GM23338 (cell line): ENCODE measurements at regions not wholly inside any gene's neighbourhood (a gene's known extent, or its start where the extent isn't known, plus 50 kb on each side); places are given as distances from the start of the nearest gene placed in this dataset.

Source experiments
- ATAC-seq: fragments of 200-7000 bp; cut with Tn5 transposase; 3 replicates; pipeline ENCODE4 v1.9.1; 2020
- DNase-seq: peaks from one replicate; pipeline ENCODE4 v3.0.0-alpha.2; 2015; ENCODE audit warnings: low spot score
- H2AFZ ChIP-seq: fragments of 200-600 bp; sonication (generic); 2 replicates; pipeline ENCODE4 v1.8.0; 2016; ENCODE audit warnings: antibody characterized with exemption, mild to moderate bottlenecking, moderate library complexity
- H3F3A ChIP-seq: fragments of 200-600 bp; sonication (generic); replicated peaks from 2 replicates; pipeline ENCODE4 v1.8.0; 2017; ENCODE audit warnings: antibody characterized with exemption, mixed run types, low read depth
- H3K27ac ChIP-seq: fragments of 200-600 bp; sonication (generic); 2 replicates; pipeline ENCODE4 v1.6.1; 2016; ENCODE audit warnings: low read depth
- H3K27me3 ChIP-seq: fragments of 200-600 bp; sonication (generic); 2 replicates; pipeline ENCODE4 v1.8.0; 2016; ENCODE audit warnings: mild to moderate bottlenecking, mixed run types, moderate library complexity; ENCODE audit not compliant: insufficient read depth
- H3K36me3 ChIP-seq: fragments of 200-600 bp; sonication (generic); 2 replicates; pipeline ENCODE4 v1.8.0; 2016; ENCODE audit warnings: mild to moderate bottlenecking; ENCODE audit not compliant: insufficient read depth
- H3K4me1 ChIP-seq: fragments of 200-600 bp; sonication (generic); 2 replicates; pipeline ENCODE4 v1.8.0; 2016; ENCODE audit warnings: mild to moderate bottlenecking, moderate library complexity; ENCODE audit not compliant: insufficient read depth
- H3K4me2 ChIP-seq: fragments of 200-600 bp; sonication (generic); 2 replicates; pipeline ENCODE4 v1.7.1; 2017; ENCODE audit warnings: mixed run types
- H3K4me3 ChIP-seq: fragments of 200-600 bp; sonication (generic); 2 replicates; pipeline ENCODE4 v1.6.1; 2016; ENCODE audit warnings: mixed run types
- H3K79me2 ChIP-seq: fragments of 200-600 bp; sonication (generic); replicated peaks from 2 replicates; pipeline ENCODE4 v1.8.0; 2017; ENCODE audit warnings: mild to moderate bottlenecking; ENCODE audit not compliant: insufficient read depth
- H3K9me2 ChIP-seq: fragments of 200-600 bp; sonication (generic); 2 replicates; pipeline ENCODE4 v1.8.0; 2017; ENCODE audit not compliant: insufficient read depth
- H4K20me1 ChIP-seq: fragments of 200-600 bp; sonication (generic); replicated peaks from 2 replicates; pipeline ENCODE4 v1.8.0; 2017; ENCODE audit warnings: mild to moderate bottlenecking; ENCODE audit not compliant: insufficient read depth
- H3K27ac Mint-ChIP-seq: 2 replicates; pipeline ENCODE4 v1.8.0; 2020; ENCODE audit warnings: inconsistent platforms, mild to moderate bottlenecking, moderate library complexity, mixed read lengths
- H3K27me3 Mint-ChIP-seq: 3 replicates; pipeline ENCODE4 v1.8.0; 2022; ENCODE audit warnings: low read depth, mild to moderate bottlenecking, moderate library complexity, mixed read lengths, inconsistent platforms; ENCODE audit not compliant: insufficient read depth, poor library complexity
- H3K36me3 Mint-ChIP-seq: 3 replicates; pipeline ENCODE4 v1.8.0; 2021; ENCODE audit warnings: low read depth, mild to moderate bottlenecking, inconsistent platforms, moderate library complexity, mixed read lengths
- H3K4me1 Mint-ChIP-seq: 3 replicates; pipeline ENCODE4 v1.8.0; 2020; ENCODE audit warnings: mild to moderate bottlenecking, inconsistent platforms, mixed read lengths
- H3K4me3 Mint-ChIP-seq: 3 replicates; pipeline ENCODE4 v1.8.0; 2021; ENCODE audit warnings: moderate library complexity, mild to moderate bottlenecking, inconsistent platforms, mixed read lengths
- H3K9me3 Mint-ChIP-seq: 3 replicates; pipeline ENCODE4 v1.8.0; 2020; ENCODE audit warnings: moderate library complexity, mild to moderate bottlenecking, inconsistent platforms, mixed read lengths
- CREB1 ChIP-seq: fragments of 250-450 bp; sonication (Bioruptor Pico); IDR thresholded peaks from 2 replicates; pipeline ENCODE4 v1.5.0; 2020; ENCODE audit warnings: low read depth, mild to moderate bottlenecking, moderate library complexity
- CTCF ChIP-seq, 2 experiments: fragments of 200-600 bp in 1 of 2; sonication (generic) in 1 of 2; conservative IDR thresholded peaks; 2 replicates each; pipeline versions ENCODE4 v1.5.1 to v1.6.1; 2016 to 2017; ENCODE audit warnings: antibody characterized with exemption in 2 of 2, low read depth in 2 of 2, mild to moderate bottlenecking in 2 of 2, moderate library complexity in 1 of 2
- ETS1 ChIP-seq: IDR thresholded peaks from 2 replicates; pipeline ENCODE4 v1.6.1; 2016; ENCODE audit warnings: antibody characterized with exemption
- EZH2 ChIP-seq: fragments of 200-600 bp; sonication (generic); IDR thresholded peaks from one replicate; pipeline ENCODE4 v1.8.0; 2017; ENCODE audit warnings: antibody characterized with exemption, mild to moderate bottlenecking, low read depth; ENCODE audit not compliant: unreplicated experiment
- EZH2phosphoT487 ChIP-seq: fragments of 200-600 bp; sonication (generic); IDR thresholded peaks from one replicate; pipeline ENCODE4 v1.8.1; 2018; ENCODE audit warnings: antibody characterized with exemption; ENCODE audit not compliant: unreplicated experiment
- JUNB ChIP-seq: IDR thresholded peaks from one replicate; pipeline ENCODE4 v1.6.1; 2016; ENCODE audit warnings: antibody characterized with exemption; ENCODE audit not compliant: unreplicated experiment
- NANOG ChIP-seq: IDR thresholded peaks from 2 replicates; pipeline ENCODE4 v1.6.1; 2016; ENCODE audit warnings: antibody characterized with exemption, borderline replicate concordance
- POLR2AphosphoS5 ChIP-seq: IDR thresholded peaks from 2 replicates; pipeline ENCODE4 v1.6.1; 2016; ENCODE audit warnings: antibody characterized with exemption, low read depth
- REST ChIP-seq: IDR thresholded peaks from one replicate; pipeline ENCODE4 v1.6.1; 2018; ENCODE audit warnings: antibody characterized with exemption; ENCODE audit not compliant: unreplicated experiment
- STAT1 ChIP-seq: IDR thresholded peaks from one replicate; pipeline ENCODE4 v1.6.1; 2016; ENCODE audit warnings: antibody characterized with exemption; ENCODE audit not compliant: unreplicated experiment
- ZNF114 ChIP-seq: fragments of 250-450 bp; sonication (Bioruptor Pico); IDR thresholded peaks from 2 replicates; pipeline ENCODE4 v1.5.0; 2020; ENCODE audit warnings: mild to moderate bottlenecking, moderate library complexity
- ZNF331 ChIP-seq: fragments of 250-450 bp; sonication (Bioruptor Pico); IDR thresholded peaks from 2 replicates; pipeline ENCODE4 v1.5.0; 2020; ENCODE audit warnings: low read depth, mild to moderate bottlenecking, moderate library complexity
- ZNF462 ChIP-seq: fragments of 250-450 bp; sonication (Bioruptor Pico); IDR thresholded peaks from 2 replicates; pipeline ENCODE4 v1.5.0; 2020; ENCODE audit warnings: mild to moderate bottlenecking, moderate library complexity

DNA sequence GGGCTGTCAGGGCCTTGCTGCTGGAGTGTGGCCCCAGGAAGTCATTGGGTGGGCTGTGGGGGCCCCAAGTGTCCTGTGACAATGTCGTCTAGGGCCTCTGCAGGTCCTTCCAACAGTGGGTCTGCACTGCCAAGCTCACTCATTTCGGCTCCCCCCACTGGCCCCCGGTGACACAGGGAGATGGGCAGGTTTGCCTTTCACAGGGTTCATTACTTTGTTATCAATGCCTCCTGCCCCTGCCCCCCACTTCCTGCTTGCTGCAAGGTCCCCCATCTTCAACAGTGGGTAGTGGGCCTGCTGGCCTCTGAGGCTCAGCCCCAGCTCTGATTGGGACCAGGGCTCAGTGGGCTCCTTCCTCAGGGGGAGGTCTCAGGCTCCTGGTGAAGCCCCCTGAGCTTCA lies 149.8 kb downstream of the URI1 start:
- Histone ChIP-seq H2AFZ (0 out of 2 replicates have a peak overlapping the region, but pooled peaks have one; percentile 47), H3K4me3 (no peak overlapping the region), H3K79me2 (no peaks in the 10 kb centered on the region), H3K4me2 (no peak overlapping the region), H3K4me1 (no peaks in the 10 kb centered on the region), H3K27me3 (no peaks in the 10 kb centered on the region), H3K27ac (no peak overlapping the region), H4K20me1 (no peaks in the 10 kb centered on the region), H3K36me3 (no peaks in the 10 kb centered on the region), H3K9me2 (peaks cover 5% of the 10 kb centered on the region; the same call in 1 of the 2 replicates), H3F3A (no peaks in the 10 kb centered on the region)
- no peak for ATAC-seq
- H3K4me1 Mint-ChIP-seq: peaks cover 3% of the 10 kb centered on the region; the same call in 1 of the 3 replicates
- no peaks in the 10 kb centered on the region; the same call in 2 of the 3 replicates for H3K9me3 Mint-ChIP-seq
- DNase-seq: no peak
- TF ChIP-seq STAT1: no peak
- TF ChIP-seq ETS1: no peak
- TF ChIP-seq CREB1: no peak
- no peak for TF ChIP-seq NANOG
- TF ChIP-seq EZH2: no peak
- TF ChIP-seq EZH2phosphoT487: no peak
- no peak for TF ChIP-seq POLR2AphosphoS5
- TF ChIP-seq ZNF331 (CRISPR knock-in tag): no peak
- no peak for TF ChIP-seq JUNB
- no peak for TF ChIP-seq REST
- no peak for TF ChIP-seq CTCF (conservative IDR thresholded peaks at IDR 0.05; ENCODE audit: low read depth in 2 of 2)
- no peak for TF ChIP-seq ZNF114 (CRISPR knock-in tag)
- no peak for TF ChIP-seq ZNF462 (CRISPR knock-in tag)
- peaks cover 6% of the 10 kb centered on the region for H3K27me3 Mint-ChIP-seq
- no peak overlapping the region for H3K4me3 Mint-ChIP-seq
- no peaks in the 10 kb centered on the region for H3K36me3 Mint-ChIP-seq
- H3K27ac Mint-ChIP-seq: no peak overlapping the region
